ENCODE measurements at regions not wholly inside any gene's neighbourhood (a gene's known extent, or its start where the extent isn't known, plus 50 kb on each side); places are given as distances from the start of the nearest gene placed in this dataset.

GRCh38 chr18:45173327-45173726 is 441.9 kb upstream of the SLC14A2 start:
- TF ChIP-seq CTCF (IDR thresholded peaks at IDR 0.05) (no peak), EZH2phosphoT487 (IDR thresholded peaks at IDR 0.05; ENCODE audit: borderline replicate concordance, low read depth) (no peak), SIN3A (IDR thresholded peaks at IDR 0.05; ENCODE audit: borderline replicate concordance, low read depth, low read length) (no peak)

All from SK-N-SH (cell line).